ENCODE measurements at regions not wholly inside any gene's neighbourhood (a gene's known extent, or its start where the extent isn't known, plus 50 kb on each side); places are given as distances from the start of the nearest gene placed in this dataset.

DNA sequence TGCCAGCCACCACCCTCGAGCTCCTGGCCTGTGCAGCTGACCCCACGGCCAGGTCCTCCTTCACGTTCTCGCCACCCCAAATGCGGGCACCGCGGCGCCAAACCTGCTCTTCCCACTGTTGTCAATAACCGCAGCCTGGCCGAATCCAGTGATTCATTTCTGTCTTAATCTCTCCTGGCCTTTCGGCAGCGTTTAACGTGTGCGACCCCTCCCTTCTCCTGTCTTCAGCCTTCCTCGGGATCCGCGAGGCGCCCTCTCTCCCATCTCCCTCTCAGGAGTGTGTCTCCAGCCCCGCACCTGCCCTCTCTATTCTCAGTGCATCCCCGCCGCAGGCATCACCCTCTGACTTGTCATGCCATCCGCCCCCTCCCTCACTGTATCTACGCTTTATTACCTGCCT lies 91.4 kb downstream of the THBS2 start:
- no peak for DNase-seq
- peak overlapping the region; percentile 88 for H3K27ac ChIP-seq
- in situ Hi-C loops (cut with HindIII; ENCODE audit: low pct_ligation_motif_present, low sequenced_read_pairs): no loop called here
- peaks cover 5% of the 10 kb centered on the region for H3K36me3 ChIP-seq (replicated peaks)
- no peaks in the 10 kb centered on the region for H3K27me3 ChIP-seq (replicated peaks)
- H3K4me3 ChIP-seq (ENCODE audit: low read depth, low read length): no peak overlapping the region
- TF ChIP-seq, protein P1, sequence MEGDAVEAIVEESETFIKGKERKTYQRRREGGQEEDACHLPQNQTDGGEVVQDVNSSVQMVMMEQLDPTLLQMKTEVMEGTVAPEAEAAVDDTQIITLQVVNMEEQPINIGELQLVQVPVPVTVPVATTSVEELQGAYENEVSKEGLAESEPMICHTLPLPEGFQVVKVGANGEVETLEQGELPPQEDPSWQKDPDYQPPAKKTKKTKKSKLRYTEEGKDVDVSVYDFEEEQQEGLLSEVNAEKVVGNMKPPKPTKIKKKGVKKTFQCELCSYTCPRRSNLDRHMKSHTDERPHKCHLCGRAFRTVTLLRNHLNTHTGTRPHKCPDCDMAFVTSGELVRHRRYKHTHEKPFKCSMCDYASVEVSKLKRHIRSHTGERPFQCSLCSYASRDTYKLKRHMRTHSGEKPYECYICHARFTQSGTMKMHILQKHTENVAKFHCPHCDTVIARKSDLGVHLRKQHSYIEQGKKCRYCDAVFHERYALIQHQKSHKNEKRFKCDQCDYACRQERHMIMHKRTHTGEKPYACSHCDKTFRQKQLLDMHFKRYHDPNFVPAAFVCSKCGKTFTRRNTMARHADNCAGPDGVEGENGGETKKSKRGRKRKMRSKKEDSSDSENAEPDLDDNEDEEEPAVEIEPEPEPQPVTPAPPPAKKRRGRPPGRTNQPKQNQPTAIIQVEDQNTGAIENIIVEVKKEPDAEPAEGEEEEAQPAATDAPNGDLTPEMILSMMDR (IDR thresholded peaks at IDR 0.05; ENCODE audit: low read depth, low read length, missing control alignments): no peak

DNA sequence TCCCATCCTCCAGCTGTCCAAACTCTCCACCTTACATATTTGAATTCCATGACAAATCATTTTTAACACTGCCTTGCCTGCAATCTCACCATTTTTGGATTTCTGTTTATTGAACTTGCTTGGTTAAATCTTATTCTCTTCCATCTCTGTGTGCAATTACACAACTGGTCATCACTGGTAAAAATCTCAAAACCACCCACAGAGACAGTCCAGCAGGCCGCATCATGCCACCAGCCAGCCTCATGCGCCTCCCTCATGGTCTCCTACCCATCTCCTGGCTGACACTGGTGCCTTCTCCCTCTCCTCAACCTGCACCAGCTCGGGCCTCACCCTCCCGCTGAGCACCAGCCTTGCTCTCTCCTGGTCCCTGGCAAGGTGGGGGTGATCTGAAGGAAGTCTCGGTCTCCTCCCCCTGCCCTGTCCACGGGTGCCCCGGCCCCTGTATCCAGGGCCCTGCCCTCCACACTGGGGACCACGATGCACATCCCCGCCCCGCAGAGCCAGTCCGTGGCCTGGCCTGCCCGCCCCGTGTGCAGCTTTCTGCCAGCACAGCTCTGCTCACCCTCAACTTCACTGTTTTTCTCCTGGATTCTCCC lies 92.0 kb downstream of the THBS2 start:
- DNase-seq: no peak
- TF ChIP-seq, protein P1 (IDR thresholded peaks at IDR 0.05; ENCODE audit: low read depth, low read length, missing control alignments): no peak
- H3K4me3 ChIP-seq (ENCODE audit: low read depth, low read length): no peak overlapping the region
- no peaks in the 10 kb centered on the region for H3K36me3 ChIP-seq (replicated peaks)
- no peaks in the 10 kb centered on the region for H3K27me3 ChIP-seq (replicated peaks)
- H3K27ac ChIP-seq: no peak overlapping the region
- in situ Hi-C loops (cut with HindIII; ENCODE audit: low pct_ligation_motif_present, low sequenced_read_pairs): no loop called here

DNA sequence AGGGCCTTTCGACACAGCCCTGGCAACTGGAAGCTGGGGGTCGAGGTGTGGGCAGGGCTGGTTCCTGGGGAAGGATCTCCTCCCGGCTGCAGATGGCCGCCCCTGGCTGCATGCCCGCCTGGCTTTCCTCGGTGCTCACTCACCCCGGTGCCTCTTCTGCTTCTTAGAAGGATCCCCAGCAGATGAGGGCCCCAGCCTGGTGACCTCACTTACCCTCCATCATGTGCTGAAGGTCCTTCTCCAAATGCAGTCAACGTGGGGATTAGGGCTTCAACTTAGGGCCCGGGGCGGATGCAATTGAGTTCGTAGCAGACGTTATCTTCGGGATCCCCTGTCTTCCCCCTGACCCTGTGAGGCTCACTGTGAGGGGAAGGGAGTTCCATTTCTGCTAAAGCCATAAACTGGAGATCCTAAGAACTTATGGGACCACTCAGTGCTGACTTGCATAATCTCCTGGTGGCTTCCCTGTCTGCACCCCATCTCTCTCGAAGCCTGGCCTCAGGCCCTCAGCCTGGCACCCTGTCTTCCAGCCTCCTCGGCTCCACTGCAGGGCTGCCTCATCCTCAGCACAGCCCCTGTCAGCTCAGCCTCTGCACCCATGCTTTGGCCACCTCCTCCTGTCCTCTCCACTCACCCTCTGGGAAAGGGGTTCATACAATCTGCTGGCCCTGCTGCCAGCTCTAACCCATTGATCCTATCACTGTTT lies 92.6 kb downstream of the THBS2 start:
- H3K27me3 ChIP-seq (replicated peaks): no peaks in the 10 kb centered on the region
- DNase-seq: no peak
- H3K27ac ChIP-seq: no peak overlapping the region
- in situ Hi-C loops (cut with HindIII; ENCODE audit: low pct_ligation_motif_present, low sequenced_read_pairs): no loop called here
- TF ChIP-seq, protein P1 (IDR thresholded peaks at IDR 0.05; ENCODE audit: low read depth, low read length, missing control alignments): no peak
- H3K36me3 ChIP-seq (replicated peaks): no peaks in the 10 kb centered on the region
- no peak overlapping the region for H3K4me3 ChIP-seq (ENCODE audit: low read depth, low read length)

DNA sequence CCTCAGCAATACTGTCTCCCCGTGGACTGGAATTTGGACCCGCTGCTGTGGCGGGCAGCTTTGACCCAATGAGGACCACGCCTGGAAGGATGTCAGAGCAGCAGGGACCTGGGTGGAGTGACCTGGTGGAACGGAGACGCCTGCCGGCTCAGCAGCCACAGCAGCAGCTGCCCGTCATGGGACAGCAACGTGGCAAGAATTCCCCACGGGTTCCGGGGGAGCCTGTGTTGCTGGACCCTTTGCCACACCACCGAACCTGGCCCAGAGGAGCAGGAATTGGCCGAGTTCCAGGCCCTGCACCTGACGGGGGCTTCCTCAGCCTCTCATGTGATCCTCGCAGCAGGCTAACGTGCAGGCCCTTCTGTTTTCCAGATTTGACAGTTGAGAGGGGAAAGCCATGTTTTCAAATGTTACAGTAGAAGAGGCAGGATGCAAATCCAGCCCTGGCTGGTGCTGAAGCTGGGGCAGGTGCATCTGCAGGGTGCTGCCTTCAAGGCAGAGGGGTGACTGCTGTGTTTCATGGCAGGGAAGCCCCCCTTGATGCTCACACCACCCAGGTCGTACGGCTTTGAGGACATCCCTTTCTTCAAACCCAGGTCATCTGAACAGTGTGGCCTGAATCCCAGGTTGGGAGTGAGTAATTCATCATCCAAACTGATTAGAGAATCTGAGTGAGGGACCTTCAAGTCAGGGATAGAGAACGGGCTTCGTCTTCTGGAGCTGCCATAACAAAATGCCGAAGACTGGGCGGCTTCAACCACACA lies 93.4 kb downstream of the THBS2 start:
- Histone ChIP-seq H3K36me3 (replicated peaks) (no peaks in the 10 kb centered on the region), H3K4me3 (ENCODE audit: low read depth, low read length) (no peak overlapping the region), H3K27ac (no peak overlapping the region), H3K27me3 (replicated peaks) (no peaks in the 10 kb centered on the region)
- in situ Hi-C loops (cut with HindIII; ENCODE audit: low pct_ligation_motif_present, low sequenced_read_pairs): no loop called here
- no peak for DNase-seq
- TF ChIP-seq, protein P1 (IDR thresholded peaks at IDR 0.05; ENCODE audit: low read depth, low read length, missing control alignments): no peak

DNA sequence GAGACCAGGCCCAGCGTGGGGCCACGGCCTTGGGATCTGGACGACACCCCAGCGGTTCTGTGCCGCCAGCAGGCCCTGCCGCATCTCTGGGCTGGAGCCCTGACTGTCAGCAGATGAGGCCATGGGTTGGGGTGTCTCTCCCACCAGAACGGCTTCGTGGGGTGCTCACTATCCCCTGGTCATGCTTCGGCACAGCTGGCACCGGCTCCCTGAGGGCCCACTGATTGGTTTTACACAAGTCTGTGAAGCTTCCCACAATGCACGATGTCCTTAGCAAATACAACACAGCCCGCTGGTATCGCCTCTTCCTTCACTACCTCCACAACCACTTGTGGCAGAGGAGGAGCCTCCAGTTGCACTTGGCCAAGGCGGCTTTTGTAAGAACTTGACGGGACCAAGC lies 94.3 kb downstream of the THBS2 start:
- no peak for DNase-seq
- TF ChIP-seq, protein P1 (IDR thresholded peaks at IDR 0.05; ENCODE audit: low read depth, low read length, missing control alignments): no peak
- H3K27ac ChIP-seq: no peak overlapping the region
- H3K4me3 ChIP-seq (ENCODE audit: low read depth, low read length): no peak overlapping the region
- no peaks in the 10 kb centered on the region for H3K27me3 ChIP-seq (replicated peaks)
- no peaks in the 10 kb centered on the region for H3K36me3 ChIP-seq (replicated peaks)
- in situ Hi-C loops (cut with HindIII; ENCODE audit: low pct_ligation_motif_present, low sequenced_read_pairs): no loop called here

Data from brain microvascular endothelial cell (primary cell).